Gastrocnemius medialis (tissue), 4 donors: ENCODE measurements at regions not wholly inside any gene's neighbourhood (a gene's known extent, or its start where the extent isn't known, plus 50 kb on each side); places are given as distances from the start of the nearest gene placed in this dataset.

Experiments
- CTCF ChIP-seq, 5 experiments: fragments of 450-650 bp in 3 of 5; fragments of 200-600 bp in 2 of 5; sonication (generic) in 2 of 5; IDR thresholded peaks in 4 of 5; conservative IDR thresholded peaks in 1 of 5; 1 replicate in 4 of 5; 2 replicates in 1 of 5; pipeline ENCODE4 v1.5.1; 2016 to 2019; ENCODE audit warnings: antibody characterized with exemption in 5 of 5, mild to moderate bottlenecking in 3 of 5, moderate library complexity in 3 of 5
- POLR2A ChIP-seq, 2 donors: fragments of 450-650 bp; IDR thresholded peaks; one replicate each; pipeline ENCODE4 v1.6.1; 2017; ENCODE audit warnings: antibody characterized with exemption in 2 of 2, mild to moderate bottlenecking in 2 of 2, moderate library complexity in 2 of 2

GRCh38 chr9:90053027-90053426 lies 448.2 kb downstream of the GADD45G start:
- TF ChIP-seq CTCF (IDR thresholded peaks at IDR 0.05 in 4 of 5, conservative IDR thresholded peaks at IDR 0.05 in 1 of 5) (no peak), POLR2A (IDR thresholded peaks at IDR 0.05) (no peak)
